GM19193 (cell line): ENCODE measurements at regions not wholly inside any gene's neighbourhood (a gene's known extent, or its start where the extent isn't known, plus 50 kb on each side); places are given as distances from the start of the nearest gene placed in this dataset.

Source experiments
- POLR2A ChIP-seq: IDR thresholded peaks from 4 replicates; pipeline ENCODE4 v1.6.1; 2011; ENCODE audit not compliant: insufficient read depth, insufficient read length; ENCODE audit errors: extremely low read depth

DNA sequence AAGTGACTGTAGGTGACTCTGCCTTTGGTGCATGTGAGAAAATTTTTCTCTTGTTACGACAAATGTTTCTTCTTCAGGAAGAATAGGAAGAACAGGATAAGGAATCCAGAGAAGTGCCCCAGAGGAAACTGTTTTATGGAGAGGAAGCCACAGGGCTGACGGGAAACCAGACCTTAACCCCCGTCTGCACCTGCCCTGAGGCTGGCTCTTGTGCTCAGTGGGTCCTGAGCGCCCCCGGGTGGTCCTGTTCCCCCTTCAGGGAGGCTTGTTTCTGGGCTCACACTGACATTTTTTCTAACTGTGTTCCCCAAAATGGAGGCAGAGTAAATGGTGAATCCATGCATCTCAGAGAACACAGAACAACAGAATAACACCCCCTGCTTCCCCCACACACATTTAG, 691.8 kb downstream of the TMEM121 start:
- TF ChIP-seq POLR2A = no peak

DNA sequence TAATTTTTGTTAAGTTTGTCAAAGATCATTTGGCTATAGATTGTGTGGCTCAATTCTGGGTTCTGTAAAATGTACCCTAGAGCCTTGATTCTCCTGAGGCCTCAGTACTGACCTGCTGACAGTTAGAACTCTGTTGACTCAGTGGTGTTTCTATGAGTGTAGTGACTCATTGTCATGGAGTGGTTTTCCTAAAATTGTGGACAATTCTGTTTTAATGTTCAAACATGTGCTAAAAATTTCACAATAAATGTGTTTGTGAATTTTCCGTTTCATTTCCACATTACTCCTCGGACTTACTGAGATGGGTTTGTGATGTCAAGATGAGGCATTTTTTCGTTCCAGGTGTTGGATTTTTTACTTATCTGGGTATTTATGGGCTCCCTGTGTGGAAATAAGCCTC, 695.9 kb downstream of the TMEM121 start:
- no peak for TF ChIP-seq POLR2A

DNA sequence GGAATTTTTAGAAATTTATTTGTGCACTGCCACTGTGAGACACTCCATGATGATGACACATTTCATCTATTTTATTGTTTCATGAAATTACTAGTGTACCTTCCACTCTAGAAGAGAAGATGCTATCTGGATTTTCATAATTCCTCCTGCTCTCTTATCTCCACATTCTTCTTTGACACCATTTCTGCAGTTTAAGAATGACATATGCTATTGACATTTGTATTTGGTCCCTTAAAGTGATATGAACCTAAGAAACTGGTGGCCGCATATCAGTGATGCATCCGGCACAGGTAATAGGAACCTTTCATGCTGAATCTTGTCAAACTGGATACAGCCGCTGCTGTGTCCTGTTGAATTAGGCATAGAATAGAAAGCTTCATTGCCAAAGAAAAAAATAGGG, 696.3 kb downstream of the TMEM121 start:
- TF ChIP-seq POLR2A = no peak

DNA sequence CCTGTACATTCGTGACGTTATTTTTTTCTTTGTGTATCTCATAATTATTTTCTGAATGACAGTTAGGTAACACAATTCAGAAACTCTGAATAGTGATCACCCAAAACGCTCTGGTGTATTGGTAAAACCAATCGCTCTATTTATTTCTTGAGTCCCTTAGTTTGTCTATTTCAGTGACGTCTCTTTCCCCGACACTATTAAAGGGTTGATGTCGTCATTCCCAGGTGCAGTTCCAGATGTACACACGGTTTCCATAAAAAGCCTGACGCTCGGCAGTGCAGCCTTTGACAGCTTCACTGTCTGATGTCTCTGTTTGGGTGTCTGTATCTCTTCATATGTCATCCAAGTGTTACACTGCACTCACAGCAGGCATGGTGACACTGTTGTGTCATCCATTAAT, 701.4 kb downstream of the TMEM121 start:
- no peak for TF ChIP-seq POLR2A

DNA sequence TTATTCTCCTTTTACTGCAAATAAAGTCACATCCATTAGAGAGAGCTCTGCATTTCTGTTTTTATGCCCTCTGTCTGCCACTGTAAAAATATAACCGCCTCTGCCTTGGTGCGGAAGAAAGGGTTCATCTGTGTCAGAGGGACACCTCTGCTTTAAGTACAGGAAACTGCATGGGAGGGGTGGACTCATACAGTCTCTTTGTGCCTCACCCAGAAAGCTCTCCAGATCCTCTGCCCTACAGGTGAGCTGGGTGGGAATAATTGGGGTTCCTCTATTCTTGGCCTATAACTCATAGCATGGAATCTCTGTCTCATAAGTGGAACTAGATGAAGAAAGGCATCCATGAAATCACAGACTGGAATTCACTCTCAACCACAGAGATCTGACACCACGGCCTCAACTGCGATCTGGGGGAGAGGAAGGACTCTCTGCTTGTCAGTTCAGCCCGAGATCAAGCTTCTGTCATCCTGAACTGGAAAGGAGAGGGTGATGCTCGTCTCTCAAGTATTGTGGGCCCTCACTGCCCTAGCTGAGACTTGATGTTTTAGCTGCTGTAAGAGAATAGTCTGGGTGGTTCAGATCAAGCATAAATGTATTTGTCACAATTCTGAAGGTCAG, 702.3 kb downstream of the TMEM121 start:
- no peak for TF ChIP-seq POLR2A

DNA sequence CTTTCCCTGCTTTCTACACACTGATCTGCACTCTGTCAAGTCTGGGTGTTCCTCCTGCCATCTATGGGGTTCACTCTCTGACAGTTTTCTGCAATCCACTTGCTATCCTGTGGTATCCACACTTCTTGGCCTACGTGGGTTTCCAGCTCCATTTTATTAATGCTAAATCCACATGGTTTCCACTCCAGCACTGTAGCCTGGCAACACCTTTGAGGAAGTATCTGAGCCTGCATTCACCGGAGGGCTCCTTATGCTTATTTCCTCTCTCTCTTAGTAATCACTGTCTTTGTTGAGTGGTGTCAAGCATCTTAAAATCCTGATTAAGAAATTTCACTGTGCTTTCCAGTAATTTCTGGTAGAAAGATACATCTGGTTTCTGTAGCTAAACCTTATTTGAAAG, 703.7 kb downstream of the TMEM121 start:
- TF ChIP-seq POLR2A = no peak

DNA sequence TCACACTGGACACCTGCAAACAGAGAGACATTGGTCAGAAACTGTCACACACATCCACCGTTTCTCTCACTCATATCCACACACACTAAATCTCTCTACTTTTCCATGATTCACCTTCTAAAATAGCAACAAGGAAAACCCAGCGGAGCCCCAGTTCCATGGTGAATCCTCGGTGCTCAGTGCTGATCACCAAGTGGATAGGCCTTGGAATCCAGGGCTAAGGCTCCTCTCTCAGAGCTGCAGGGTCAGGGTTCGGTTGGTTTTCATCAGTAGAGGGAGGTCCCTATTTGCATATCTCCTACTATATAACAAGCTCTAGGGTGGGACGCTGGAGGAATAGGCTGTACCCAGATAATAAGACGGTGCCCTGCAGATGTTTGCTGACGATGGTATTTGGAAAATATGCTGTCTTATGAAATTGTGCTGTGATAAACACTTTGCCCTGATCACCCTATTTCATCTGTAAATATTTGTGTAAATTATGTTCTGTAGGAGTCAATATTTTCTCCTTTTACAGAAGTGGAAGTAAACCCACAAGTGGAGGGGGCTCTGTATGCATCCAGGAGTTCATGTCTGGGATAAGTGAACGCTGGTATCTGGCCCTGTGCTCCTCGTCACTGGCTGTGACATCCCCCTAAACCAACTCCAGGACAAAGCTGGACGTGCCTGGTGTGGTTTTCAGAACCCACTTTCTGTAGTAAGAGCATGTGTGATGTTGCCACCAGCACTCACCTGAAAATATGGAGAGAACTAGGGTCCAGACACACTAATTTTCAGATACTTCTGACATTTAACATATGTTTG, 709.2 kb downstream of the TMEM121 start:
- TF ChIP-seq POLR2A = no peak

DNA sequence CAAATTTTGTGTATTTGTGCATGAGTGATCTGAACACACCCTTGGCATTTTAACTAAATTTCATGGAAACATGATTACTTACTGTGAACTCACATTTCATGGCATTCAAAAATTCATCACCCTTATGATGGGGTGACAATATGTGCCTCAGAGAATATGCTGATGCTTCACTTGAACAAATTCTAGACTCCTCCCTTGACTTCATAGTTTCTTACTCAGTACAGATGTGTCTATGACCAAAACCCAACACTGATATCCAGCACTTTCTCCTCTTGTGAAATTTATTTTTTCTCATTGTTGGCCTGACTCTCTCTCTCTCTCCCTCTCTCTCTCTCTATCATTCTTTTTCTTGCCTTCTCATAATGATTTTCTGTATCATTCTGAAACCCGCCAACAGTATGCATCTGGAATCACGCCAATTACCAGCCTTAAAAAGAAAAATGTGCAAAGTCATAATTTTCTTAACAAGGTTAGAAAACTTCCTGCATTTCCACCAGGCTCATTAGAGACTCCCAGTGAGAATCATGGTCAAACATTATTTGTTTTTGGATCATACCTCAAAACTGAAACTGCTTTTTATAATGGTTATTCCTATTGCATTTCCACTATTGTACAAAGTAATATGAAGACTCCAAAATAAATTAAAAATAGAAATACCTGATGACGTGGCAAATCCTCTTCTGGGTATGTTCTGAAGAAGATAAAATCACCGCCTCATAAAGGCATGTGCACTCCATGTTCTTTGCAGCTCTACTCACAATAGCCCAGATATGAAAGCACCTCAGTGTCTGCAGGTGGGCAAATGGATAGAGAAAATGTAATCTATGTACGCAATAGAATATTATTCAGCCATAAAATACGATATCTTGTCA, 722.2 kb downstream of the TMEM121 start:
- no peak for TF ChIP-seq POLR2A

DNA sequence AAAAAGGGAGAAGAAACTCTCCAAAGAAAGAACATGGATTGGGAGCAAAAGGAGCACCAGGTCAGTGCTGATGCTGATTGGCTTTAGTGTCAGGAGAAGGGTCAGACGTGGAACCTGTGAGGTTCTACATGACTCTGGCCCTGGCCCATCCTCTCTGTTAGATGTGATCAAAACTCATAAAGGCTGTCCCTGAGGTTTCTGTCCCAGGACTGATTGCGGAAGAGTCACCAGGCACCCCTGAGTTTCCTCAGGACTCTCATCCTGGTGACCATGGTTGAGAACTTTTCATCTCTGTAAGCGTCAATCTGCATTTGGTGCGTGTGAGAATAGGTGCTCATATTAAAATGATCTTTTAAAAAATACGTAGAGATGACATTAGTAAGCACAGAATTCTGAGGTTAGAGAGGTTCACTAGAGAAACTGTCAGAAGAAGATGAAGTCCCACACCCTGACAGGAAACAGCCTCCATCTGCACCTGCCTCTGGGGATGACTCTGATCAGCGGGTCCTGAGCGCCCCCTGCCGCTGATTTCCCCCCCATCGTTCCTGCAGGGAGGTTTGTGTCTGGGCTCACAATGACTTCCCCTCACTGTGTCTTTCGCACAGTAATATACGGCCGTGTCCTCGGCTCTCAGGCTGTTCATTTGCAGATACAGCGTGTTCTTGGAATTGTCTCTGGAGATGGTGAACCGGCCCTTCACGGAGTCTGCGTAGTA, 741.8 kb downstream of the TMEM121 start:
- no peak for TF ChIP-seq POLR2A

DNA sequence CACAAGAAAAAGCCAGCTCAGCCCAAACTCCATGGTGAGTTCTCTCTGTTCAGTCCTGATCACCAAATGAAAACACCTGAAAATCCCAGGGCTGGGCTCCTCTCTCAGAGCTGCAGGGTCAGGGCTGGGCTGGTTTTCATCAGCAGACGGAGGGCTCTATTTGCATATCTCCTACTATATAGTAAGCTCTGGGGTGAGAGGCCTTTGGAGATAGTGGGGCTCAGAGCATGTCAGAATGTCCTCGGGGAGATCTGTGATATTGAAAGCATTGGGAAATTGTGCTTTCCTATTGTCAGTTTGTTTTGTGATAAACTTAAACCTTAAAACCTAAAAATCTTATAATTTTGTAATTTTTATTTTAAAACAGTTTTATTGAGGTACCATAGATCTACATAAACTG, 742.6 kb downstream of the TMEM121 start:
- TF ChIP-seq POLR2A = no peak

DNA sequence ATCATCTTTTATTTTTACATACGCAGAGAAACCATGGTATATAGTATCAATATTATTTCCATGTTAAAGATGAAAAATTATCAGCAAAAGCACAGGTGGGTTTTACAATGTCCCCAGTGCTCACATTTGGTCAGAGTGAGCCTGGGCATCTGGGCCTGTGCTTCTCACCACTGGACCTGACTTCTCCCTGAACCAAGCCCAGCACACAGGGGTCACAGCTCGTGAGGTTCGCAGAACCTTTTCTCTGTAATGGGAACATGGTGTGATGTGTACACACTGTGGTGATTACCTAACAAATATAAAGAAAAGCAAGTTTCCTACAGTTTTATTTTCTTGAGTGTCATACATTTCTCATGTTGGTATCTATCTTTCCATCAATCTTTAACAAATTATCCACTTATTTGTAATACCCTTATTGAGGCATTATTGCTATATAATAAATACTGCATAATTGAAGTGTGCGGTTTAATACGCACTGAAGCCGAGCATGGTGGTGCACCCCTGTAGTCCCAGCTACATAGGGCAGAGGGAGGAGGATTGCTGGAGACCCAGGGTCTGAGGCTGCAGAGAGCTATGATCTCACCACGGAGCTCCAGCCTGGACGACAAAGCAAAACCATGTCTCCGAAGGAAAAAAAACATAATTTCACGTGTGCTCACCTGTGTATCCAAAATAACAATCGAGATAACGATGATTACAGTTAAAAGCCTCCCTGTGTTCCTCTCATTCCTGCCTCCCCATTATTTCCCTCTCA, 743.2 kb downstream of the TMEM121 start:
- no peak for TF ChIP-seq POLR2A

DNA sequence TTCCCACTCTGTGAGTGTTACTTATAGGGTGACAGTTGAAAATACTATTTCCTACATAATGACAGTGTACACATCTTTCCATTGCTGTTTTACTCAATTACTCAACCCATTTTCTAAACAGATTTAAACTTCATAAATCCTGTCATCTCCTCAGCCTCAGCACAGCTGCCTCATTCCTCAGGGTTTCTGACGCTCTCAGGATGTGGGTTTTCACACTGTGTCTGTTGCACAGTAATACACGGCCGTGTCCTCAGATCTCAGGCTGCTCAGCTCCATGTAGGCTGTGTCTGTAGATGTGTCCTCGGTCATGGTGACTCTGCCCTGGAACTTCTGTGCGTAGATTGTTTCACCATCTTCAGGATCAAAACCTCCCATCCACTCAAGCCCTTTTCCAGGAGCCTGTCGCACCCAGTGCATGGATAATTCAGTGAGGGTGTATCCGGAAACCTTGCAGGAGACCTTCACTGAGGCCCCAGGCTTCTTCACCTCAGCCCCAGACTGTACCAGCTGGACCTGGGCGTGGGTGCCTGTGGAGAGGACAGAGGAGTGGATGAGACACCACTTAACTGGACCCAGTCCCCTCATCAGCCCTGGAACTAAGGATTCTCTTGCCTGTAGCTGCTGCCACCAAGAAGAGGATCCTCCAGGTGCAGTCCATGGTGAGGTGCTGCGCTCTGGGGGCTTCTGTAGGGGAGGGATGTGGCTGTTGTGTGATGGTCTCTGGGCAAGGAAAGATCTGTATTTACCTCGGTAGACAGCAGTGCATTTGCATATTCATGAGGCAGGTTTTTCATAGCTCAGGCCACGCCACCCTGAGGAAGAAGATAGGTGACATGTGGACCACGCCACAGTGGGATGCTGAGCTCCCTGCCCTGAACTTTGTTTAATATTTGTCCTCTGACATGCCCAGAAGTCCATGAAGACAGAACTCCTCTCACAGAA, 750.2 kb downstream of the TMEM121 start:
- TF ChIP-seq POLR2A = no peak

DNA sequence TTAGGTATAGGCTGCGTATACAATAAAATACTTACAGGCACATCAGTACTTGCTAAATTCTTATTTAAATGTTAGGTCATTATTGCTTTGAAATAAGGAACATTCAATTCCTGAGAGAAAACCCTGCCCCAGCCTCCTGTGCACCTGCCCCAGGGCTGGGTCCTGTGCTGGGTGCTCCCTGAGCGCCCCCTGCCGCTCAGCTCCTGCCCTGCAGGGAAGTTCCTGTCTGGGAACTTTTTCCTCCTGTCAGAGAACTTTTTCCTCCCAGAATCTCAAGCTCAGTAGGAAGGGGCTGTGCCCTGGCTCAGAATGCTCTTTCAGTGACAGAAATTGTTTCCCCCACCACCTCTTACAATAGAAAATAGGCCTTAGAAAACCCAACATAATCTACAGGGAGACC, 751.1 kb downstream of the TMEM121 start:
- TF ChIP-seq POLR2A = no peak

DNA sequence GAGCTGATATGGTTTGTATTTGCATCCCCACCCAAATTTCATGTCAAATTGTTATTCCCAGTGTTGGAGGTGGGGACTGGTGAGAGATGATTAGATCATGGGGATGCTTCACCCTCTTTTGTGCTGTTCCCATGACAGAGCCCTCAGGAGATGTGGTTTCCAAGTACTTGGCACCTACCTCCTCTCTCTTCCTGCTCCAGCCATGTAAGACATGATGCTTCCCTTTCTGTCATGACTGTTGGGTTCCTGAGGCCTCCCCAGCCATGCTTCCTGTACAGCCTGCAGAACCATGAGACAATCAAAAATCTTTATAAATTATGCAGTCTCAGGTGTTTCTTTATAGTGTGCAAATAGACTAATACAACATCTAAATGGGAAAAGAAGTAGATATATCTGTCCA, 754.5 kb downstream of the TMEM121 start:
- no peak for TF ChIP-seq POLR2A

DNA sequence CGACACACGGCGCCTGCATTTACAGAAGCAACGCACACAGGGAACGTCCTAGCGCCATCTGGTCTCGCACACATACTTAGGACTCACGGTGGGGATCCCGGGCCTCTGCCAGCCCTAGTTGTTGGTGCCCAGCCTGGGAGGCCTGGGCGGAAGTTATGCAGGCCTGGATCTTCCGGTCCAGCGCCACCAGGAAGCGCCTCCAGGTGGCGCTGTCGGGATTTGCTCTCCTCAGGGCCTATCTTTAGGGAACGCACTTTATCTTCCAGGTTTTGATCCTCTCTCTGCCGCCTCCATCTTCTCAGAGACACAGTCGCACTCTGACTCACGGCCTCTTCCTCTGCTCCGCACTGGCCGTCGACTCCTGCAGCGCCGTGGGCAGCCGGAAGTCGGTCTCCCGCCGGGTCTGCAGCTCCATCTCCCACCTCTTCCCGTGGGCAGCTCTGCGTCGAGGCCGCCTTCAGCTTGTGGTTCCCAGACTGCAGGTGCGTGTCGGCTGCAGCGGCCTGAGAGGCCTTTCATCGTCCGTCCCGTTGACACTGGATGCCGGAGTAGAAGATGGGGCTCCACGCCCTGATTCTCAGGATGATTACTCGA, 760.4 kb downstream of the TMEM121 start:
- TF ChIP-seq POLR2A = no peak
